ENCODE measurements at regions not wholly inside any gene's neighbourhood (a gene's known extent, or its start where the extent isn't known, plus 50 kb on each side); places are given as distances from the start of the nearest gene placed in this dataset.

DNA sequence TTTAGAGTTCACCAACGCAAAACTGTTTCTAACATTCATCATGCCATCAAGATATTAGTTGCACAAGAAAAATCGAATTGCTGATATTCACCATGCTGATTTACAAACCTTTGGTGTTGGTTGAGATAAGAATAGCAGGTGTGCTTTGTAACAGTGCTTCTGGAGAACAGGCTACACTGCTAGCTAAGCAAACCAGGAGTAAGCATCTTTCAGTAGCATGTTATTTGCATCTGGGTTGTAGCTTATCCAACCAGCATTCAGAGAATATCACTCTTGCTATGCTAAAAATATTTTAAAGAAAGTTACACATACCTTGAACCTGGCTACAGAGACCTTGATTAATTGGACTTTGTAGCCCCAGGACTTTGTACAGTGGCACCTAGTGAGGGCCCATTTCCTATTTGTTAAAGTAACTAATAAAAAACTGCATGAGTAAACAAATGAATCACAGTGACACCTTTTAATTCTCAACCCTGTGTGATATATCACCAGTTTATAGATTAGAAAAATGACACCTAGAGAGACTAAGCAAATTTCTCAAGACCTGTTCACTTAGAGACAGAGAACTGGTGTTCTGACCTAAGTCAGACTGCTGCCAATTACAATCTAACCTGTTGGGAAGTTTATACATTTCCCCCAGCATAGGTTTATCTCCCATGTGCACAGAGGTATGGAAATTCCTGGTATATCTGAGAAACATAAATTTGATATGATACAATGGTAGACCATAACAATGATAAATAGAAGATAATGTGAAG lies 435.5 kb upstream of the TGFBR2 start:
- DNase-seq = no peak

DNA sequence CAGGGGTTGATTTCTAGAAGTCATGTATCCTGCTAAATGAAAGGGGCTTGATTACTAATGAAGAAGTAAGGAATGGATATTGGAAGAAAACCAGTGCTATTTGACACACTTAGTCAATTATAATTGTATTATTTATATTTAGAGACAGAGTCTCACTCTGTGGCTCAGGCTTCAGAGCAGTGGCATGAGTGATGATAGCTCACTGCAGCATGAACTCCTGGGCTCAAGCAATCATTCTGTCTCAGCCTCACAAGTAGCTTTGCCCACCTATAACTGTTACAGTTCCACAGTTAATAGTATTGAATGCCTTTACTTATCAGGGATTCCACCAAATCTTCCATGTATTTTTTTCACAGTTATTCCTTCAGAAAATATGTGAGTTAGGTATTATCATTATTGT lies 432.0 kb upstream of the TGFBR2 start:
- DNase-seq = no peak

DNA sequence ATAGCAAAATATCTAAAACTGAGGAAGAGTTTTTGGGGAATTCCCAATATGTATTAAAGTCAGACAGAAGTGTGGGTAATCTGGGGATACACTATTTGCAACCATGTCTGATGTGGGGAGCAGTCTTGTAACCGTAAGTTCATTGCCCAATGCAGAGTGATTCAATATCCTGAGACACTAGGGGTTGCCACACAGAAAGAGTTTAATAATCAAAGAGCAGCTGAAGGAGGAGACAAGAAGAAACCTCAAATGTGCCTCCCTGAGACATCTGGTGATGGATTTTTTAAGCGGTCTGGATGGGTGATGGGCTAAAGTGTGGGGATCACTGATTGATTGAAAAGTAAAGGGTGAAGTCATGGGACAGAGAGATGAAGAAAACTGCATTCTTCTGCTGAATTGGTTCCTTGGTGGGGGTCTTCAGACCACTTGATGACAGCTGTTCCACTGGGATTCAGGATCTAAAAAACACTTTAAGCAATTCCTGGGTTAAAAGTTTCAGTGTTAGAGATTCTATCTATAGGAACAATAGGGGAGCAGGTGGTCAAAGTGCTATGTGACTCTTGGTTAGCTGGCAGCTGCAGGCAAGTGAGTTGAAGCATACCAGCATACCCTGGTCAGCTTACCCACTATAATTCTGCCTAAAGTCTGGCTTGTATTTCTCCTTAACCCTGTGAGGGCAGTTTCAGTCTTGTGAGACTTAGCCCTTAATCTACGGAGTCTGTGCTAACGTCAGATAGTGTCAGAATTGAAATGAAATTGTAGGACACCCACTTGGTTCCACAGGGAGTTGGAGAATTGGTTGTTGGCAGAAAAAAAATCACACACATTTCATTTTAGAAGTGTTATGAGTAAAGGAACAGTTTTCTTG lies 425.9 kb upstream of the TGFBR2 start:
- DNase-seq = no peak

DNA sequence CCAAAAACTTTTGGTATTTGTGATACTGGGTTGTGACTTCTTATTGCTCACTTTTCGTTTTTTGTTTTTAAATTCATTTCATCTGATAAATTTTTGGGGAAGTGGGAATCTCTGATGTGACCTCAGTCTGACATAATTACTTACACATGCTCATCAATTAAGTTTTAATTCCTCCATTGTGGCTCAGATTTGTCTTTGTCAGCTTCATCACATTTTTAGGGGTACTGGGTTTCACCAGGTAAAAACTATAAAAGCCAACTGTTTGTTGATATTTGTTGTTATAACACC lies 425.3 kb upstream of the TGFBR2 start:
- DNase-seq = no peak

DNA sequence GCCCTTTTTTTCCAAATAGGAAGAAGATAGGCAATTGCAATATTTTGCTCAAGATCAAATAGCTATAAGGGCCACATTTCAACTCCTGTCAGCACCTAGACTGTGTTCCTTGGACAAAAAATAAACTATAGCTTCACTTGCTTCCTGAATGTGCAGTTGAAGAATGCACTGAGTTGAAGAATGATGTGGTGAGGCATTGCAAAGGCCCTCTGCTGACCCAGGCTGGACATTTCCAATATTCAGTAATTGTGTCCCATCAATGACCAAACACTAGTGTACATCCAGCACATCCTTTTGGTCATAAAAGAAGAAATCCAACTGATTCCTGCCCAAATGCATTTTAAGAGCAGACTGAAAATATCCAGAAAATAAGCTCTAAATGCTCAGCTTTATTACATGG lies 424.8 kb upstream of the TGFBR2 start:
- DNase-seq = no peak

DNA sequence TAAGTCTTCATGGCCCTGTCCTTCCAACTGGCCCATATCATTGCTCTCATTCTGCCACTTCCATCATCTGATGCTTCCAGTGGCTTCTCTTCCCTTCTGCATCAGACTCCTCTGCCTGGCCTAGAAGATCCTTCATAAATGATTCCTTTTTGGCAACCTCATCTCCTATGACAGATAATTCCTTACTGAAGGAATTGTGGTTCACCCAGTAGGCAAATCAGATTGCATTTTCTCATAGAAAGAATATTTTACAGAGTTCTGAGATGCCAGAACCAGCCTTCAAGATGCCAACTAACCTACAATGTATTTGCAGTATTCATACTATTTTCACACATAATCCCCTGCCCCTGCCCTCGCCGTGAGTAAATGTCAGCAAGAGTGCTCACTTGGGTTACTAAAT lies 423.0 kb upstream of the TGFBR2 start:
- DNase-seq = no peak

DNA sequence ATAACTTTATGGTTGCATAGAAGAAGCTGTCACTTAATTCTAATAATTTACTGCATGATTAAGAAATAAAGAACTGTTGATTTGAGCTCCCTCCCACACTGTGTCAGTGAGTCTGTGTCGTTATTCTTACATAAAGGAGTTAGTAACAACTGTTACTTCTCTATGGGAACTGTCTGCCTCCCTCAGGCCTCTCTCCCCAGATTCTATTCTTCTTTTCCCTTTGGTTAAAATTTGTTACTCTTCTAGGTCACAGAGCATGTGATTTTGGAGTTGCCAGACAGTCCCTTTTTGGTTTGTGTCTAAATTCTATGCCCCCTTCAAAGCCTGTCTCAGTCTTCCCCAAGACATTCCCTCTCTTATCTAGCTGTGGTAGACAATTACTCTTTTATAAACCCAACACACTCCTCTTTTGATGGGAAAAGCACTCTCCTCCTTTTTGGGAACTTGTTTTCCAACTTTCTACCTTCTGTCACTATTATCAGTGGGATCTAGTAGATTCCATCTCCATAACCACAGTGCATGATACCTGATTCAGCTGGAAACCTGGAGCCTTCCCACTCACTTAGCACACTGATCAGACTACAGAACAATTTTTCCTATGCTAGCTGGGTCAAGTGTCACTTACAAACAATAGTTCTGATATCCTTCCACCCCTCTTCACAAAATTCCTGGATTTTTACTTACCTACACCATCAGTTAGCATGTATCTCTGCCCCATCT lies 422.1 kb upstream of the TGFBR2 start:
- no peak for DNase-seq

DNA sequence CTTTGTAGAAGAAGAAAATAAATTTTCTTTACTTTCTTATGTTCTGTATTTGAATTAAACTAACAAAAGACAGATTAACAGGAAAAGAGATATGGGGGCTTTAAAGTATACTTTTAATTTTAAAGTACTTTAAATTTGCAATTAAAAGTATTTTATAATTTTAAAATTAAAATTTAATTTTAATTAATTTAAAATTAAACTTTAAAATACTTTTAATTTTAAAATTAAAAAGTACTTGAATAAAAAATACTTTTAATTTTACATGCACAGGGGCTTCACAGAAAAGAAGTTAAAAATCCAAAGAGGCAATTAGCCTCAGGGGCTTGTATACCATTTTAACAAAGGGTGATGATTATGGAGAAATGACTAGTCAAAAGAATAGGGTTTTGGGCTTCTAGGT lies 420.5 kb upstream of the TGFBR2 start:
- no peak for DNase-seq

DNA sequence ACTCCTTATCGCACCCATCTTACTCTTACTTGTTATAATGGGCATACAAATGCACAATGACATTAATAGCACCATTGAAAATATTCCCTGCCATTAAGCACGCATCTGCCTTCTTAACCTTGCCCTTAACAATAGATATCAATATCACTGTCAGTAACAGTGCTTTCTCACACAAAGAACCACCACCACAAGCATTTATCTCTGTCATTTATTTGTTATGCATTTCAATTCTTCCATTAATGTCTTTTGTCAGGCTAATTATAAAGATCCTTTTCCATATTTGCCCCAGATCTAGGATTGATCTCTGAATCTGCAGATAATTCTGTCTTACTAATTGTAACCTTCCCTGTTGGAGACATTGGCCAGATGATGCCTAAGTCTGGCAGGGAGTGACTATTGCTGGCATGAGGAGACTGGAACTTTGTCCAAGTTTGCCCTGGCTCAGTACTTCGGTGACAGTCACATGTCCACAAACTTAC lies 419.6 kb upstream of the TGFBR2 start:
- no peak for DNase-seq

DNA sequence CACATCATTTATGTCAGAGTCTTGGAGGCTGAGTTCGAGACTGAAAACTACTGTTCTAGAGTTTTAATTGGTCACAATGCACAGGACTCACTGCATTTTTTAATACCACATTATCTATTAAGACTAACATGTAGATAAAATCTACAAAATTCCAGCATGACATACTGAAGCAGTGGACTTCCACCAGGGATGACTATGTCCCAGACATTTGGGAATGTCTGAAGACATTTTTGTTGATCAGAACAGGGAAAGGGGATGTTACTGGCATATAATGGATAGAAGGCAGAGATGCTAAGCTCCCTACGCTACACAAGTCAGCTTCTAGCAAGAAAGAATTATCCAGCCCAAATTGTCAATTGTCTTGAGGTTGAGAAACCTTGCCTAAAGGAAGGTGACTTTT lies 419.0 kb upstream of the TGFBR2 start:
- DNase-seq = no peak

DNA sequence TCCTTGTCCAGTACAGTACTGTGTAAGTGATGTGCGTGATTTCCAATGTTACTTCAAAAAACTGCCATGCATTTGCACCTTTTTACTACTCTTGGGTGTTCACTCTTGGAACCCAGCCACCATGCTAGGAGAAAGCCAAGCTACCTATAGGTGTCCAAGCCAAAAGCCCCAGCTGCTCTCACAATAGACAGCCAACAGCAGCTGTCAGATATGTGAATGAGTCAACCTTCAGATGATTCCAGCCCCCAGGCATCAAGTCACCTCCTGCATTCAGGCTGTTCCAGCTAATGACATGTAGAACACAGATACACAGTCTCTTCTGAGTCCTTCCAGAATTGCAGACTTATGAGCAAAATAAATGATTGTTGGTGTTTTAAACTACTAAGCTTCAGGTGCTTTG lies 417.7 kb upstream of the TGFBR2 start:
- no peak for DNase-seq

DNA sequence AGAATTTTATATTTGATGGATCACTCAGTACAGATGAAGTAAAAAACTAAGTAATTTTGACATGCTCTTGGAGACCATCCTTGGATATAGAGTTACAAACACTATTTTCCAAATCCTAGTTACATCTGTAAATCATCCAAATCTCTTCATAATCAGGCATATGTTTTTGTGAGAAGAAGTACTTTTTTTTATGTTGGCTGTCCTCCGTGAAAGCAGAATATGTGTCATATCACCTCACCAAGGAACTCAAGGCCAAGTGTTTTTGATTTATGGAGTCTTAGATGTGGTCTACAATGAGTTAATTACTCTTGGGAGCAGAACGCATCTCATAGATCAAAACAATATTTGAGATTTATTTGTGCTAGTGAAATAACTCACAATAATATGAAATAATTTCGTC lies 416.5 kb upstream of the TGFBR2 start:
- no peak for DNase-seq

DNA sequence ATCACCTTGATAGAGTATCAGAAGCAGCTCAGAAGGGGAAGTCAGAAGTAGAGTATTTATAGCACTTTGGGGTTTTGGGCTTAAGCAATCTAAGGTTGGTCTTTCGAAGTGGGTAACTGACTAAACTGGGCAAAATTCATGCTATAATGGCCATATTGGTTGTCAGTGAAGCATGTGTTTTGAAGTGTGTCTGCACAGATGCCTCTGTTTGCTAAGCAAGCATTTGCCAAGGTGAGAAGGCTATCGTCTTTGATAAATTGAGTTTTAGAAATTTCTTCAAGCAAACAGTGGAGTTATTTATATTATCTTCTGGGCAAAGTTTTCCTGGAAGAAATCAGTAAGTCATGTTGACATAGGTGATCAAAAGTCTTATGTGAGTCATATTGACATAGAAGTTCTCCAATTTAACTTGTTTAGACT lies 412.8 kb upstream of the TGFBR2 start:
- DNase-seq = no peak

DNA sequence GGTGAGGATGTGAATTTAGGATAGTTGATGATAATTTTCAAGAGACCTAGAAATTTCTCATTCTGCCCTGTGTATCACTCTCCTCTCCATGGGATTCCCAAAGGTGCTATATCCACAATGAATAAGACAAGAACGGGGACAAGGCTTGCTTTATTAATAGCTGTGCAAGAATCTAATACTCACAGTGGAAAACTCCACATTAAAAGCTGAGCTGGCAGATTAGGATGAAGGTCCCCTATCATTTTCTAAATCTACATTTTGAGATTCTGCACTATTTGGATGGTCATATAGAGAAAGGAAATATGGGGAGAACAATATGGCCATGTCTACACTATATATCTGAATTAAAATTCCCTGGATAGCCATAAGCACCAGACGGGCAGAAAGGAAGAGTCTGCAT lies 411.0 kb upstream of the TGFBR2 start:
- DNase-seq = no peak

DNA sequence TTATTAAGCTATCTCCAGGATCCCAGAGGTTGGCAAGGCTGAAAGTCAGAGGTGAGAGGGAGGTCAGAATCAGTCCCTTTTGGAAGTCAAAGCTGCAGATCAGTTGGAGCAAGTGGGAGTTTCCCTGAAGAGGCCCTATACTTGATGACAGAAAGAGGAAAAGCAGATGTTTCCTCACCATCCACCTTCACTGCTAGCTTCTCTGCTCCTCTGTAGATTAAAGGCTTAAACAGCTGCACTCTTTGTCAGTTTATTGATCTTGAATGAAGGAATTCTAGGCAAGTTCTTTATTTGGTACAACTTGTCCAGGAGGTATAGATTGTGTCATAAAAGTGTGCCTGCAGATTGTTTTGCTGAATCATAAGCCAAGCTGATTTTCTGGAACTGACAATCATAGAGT lies 408.2 kb upstream of the TGFBR2 start:
- DNase-seq = no peak

DNA sequence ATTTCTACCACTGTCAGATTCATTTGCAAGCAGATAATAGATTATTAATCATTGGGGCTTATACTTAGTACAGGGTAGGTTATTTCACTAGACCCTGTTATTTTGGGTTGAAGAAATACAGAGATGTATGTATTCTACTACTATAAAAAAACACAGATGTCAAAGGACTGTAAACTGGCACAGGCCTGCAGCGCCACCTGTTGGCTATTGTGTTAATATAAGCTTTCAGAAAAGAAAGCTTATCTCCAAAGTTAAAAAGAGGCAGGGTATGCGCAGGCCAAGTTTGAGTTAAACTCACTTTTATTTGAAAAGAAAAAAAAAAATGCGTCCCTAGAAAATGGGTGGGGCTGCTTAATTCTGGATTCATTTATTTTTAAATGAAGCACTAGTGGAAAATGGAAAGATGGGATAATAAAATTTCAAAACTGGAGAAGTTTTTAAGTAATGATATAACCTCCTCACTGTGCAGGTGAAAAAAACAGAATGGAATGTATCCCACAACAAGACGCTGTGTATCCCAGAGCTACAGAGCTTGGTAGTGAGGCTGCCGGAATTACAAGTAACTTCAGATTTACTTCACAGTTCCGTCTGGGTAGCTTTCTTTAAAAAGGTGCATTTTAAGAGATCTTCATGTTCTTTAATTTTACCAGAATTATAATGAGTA lies 407.2 kb upstream of the TGFBR2 start:
- DNase-seq = peak; percentile 7

DNA sequence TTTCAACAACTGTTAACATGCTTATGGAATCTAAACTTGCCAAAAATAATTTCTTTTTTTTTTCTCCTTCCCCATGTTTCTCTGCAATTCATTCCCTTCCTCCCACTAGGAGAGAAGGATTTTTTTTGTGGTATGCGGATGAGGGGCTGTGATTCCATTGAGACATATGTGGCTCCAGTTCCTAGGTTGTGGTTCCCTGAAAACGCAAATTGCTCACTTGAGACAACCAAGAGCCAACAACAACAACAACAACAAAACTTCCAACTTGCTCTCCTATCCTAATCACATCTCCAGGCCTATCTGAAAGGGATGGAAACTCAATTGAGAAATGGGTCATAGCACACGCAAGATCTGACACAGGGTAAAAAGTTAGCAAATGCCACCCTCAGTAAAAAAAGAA lies 406.5 kb upstream of the TGFBR2 start:
- no peak for DNase-seq

DNA sequence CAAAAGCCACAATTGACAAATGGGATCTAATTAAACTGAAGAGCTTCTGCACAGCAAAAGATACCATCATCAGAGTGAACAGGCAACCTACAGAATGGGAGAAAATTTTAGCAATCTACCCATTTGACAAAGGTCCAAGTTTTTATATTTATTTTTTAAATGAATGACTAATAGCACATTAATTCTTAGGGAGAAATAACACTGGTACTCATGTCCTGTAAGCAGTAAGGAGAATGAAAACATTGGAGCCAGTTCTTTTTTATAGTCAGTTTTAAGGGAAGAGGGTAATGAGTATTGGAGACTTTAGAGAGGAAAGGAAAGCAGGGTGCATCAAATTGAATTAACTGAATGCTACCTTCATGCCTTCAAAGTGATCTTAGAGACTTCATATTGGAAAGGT lies 404.7 kb upstream of the TGFBR2 start:
- no peak for DNase-seq

DNA sequence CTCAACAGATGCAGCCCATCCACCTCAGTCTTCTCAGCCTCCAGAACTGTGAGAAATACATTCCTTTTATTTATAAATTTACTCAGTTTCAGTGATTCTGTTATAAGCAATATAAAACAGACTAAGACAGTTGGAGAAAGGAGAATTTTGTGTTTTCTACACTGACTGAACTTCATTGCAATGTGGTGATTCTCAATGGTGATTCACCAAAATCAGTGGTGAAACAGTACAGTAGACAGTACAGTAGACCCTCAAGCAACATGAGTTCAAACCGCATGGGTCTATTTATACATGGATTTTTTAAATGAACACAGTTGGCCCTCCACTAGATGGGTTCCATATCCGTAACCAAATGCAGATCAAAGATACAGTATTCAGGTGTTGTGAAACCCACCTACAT lies 403.1 kb upstream of the TGFBR2 start:
- no peak for DNase-seq

DNA sequence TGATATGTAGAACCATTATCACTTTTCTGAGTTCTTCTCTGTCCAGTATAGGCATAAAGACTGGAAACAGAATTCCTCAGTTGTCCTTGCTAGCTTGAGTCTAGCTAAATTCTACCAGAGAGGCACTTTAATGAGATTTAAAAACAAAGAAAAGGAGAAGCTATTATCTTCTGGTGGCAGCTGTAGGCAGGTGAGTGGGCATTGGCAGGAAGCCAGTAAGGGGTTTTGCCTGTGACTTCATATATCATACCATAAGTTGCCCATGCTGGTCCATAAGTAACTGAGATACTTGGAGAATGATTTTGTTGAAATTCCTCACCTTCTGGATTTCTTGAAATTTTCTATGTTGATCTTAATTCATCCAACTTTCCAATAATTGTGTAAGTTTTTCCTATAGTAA lies 402.3 kb upstream of the TGFBR2 start:
- no peak for DNase-seq

DNA sequence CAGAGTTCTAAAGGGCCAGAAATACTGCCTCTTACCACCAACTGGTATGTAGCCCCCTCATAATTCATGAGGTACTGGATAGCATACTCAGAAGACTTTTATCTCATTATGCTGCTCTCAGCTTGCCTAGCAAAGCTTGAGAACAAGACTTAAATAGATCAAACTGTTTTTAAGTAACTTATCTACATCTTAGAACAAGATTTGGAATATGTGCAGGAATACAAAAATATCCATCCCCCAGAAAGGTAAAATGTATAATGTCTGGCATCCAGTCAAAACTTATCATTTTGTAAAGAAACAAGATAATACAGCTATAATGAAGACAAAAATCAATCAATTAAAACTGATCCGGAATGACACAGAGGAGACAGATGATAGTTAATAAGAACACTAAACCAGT lies 400.4 kb upstream of the TGFBR2 start:
- no peak for DNase-seq

DNA sequence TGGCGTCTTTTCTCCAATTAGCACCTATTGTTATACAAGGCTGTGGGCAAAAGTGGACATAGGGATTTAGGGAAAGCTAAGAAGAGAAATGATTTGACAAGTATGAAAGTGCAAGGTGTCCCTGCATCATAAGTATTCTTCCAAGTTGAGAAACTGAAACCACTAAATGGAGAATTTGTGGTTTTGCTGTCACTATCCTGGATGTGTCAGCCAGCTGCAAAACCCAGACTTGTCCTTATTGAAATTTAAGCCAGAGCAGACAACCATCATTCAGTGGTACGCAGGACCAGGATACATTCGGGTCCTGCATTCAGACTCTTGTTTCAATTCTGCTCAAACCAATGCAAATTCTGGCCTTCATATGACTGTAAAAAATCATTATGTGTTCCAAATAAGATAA lies 384.8 kb upstream of the TGFBR2 start:
- DNase-seq = no peak

DNA sequence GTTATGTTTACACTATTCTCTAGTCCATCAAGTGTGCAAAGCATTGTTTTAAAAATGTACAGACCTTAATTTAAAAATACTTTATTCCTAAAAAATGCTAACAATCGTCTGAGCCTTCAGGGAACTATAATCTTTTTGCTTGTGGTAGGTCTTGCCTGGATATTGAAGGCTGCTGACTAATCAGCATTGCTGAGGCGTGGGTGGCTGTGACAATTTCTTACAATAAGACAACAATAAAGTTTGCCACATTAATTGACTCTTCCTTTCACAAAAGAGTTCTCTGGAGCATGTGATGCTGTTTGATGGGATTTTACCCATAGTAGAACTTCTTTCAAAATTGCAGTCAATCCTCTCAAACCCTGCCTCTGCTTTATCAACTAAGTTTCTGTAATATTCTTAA lies 384.0 kb upstream of the TGFBR2 start:
- DNase-seq = no peak
